Sciatic nerve (tissue), 2 donors: ENCODE measurements at regions not wholly inside any gene's neighbourhood (a gene's known extent, or its start where the extent isn't known, plus 50 kb on each side); places are given as distances from the start of the nearest gene placed in this dataset.

Source experiments
- ATAC-seq: fragments of 200-7000 bp; cut with Tn5 transposase; one replicate; pipeline ENCODE4 v1.9.1; 2020; ENCODE audit warnings: mild to moderate bottlenecking, moderate library complexity
- DNase-seq: peaks from one replicate; pipeline ENCODE4 v3.0.0-alpha.2; 2020; ENCODE audit warnings: low spot score
- intact Hi-C: fragments of 100-400 bp; cut with DNase I; formaldehyde crosslinking; loops from one replicate; pipeline ENCODE4 v1.14.2; 2022
- donor health status: DM: no; HTN: no; CAD: no.
- donor health status: DM: no; HTN: no; CAD: no.

DNA sequence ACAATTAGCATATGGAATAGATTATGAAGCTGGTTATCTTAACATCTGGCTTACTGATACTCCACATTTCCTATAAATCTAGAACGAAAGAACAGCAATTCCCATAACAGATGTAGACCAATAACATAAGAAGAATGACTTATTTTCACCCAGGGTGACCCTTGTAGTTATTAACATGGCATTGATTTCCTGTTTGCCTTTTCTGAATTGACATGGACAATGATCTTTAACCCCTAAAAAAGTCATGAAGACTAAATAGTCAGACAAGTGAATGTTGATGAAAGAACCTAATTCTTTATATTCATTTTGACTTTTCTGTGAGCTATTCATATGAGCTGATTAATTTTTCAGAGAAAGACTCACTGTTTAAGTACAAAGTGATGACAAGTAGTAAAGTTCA lies 175.3 kb upstream of the CD180 start:
- DNase-seq (no peak), ATAC-seq (no peak)
- intact Hi-C loops = no loop called here

GRCh38 chr5:67366691-67367395 lies 170.2 kb upstream of the CD180 start:
- intact Hi-C loops = no loop called here
- DNase-seq (no peak), ATAC-seq (no peak)

DNA sequence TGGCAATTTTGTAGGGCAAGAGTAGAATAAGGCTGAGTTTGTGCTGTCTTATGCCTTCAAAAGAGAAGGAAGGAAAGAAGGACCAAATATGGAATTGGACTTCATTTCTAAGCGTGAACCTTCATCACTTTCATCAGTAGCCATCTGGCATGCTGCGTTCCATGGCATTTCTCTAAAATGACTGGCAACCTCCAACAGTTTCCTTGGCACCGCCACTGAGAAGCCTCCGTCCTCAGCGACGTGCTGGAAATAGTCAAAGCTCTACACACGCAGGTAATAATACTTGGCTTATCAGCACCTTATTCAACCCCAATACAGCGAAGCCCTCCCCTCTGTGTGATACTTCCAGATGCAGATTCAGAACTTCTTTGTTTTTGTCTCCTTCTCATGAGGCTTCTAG lies 169.7 kb upstream of the CD180 start:
- intact Hi-C loops = no loop called here
- DNase-seq = no peak
- no peak for ATAC-seq

GRCh38 chr5:67364381-67364970 lies 167.9 kb upstream of the CD180 start:
- intact Hi-C loops = no loop called here
- DNase-seq (no peak), ATAC-seq (no peak)

DNA sequence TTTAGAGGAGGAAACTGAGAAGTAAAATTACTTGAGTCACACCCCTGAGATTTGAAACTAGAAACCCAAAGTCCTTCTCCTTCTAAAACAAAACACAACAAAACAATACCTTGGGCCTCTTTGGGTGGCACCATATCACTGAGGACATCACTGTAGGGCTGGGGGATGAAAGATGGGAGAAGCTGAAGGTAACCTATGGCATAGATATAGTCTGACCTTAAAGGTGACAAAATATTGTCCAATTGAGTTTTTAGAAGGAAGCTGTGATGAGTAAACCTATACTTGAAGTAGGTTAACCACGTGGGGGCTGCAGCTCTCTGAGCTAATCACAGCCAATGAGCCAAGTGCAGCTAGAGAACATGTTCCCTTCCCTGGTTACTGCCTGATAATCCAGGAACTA lies 167.4 kb upstream of the CD180 start:
- DNase-seq (no peak), ATAC-seq (no peak)
- intact Hi-C loops = no loop called here

GRCh38 chr5:67363180-67363709 lies 166.6 kb upstream of the CD180 start:
- no peak for ATAC-seq

DNA sequence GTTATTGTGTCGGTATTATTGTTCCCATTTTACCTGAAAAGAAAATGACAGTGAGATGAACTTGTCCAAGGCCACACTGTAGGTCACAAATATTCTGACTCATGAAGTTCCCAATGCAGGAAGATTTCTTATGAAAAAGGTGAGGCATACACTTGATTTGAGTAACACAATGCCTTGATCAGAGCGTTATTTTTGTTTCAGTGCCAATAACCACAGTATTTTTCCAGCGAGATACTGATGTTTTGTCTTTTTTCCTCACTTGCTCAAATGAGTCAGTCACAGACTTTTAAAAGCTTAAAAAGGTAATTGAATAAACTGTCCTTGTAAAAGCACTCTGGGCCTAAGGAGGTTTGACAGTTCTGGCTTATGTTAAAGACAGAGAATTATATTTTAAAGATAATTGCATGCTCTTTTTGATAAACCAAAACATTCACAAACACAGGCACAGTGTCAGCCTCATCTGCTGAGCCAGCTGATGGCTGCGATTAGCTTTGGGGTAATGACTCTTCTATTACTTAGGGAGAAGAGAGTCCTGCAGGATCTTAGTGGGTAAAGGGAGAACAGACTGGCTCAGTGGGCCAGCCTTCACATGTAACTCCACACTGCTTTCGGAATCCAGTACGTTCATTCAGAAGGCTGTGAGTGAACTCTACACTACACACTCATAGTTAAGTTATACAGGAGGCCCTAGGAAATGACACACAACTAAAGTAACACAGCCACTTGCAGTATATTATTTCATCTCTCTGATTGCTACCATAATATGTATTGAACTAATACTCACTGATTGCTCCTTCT lies 165.5 kb upstream of the CD180 start:
- no peak for DNase-seq
- peak; percentile 42 for ATAC-seq
- intact Hi-C loops = no loop called here

More at GRCh38 chr5:67363180-67363709, 166.6 kb upstream of the CD180 start:
- intact Hi-C loops = no loop called here
- DNase-seq = no peak

GRCh38 chr5:67360047-67360446 lies 163.4 kb upstream of the CD180 start:
- intact Hi-C loops = no loop called here
- no peak for DNase-seq
- ATAC-seq = no peak

DNA sequence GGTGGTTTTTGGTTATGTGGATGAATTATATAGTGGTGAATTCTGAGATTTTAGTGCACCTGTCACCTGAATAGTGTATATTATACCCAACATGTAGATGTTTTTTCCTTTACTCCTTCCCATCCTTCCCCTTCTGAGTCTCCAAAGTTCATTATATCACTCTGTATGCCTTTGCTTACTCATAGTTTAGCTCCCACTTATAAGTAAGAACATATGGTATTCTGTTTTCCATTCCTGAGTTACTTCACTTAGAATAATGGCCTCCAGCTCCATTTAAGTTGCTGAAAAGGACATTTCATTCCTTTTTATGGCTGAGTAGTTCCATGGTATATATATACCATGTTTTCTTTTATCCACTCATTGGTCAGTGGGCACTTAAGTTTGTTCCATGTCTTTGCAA lies 161.6 kb upstream of the CD180 start:
- intact Hi-C loops = no loop called here
- ATAC-seq = no peak

GRCh38 chr5:67355120-67355713 lies 158.6 kb upstream of the CD180 start:
- intact Hi-C loops = no loop called here
- DNase-seq = no peak

More for the DNA sequence above, 161.6 kb upstream of the CD180 start:
- DNase-seq = no peak

GRCh38 chr5:67353500-67354450 lies 157.2 kb upstream of the CD180 start:
- ATAC-seq = peak; percentile 46
- DNase-seq = no peak
- intact Hi-C loops = no loop called here

More at GRCh38 chr5:67355120-67355713, 158.6 kb upstream of the CD180 start:
- no peak for ATAC-seq

- peak; percentile 59 for ATAC-seq
- DNase-seq = no peak
- intact Hi-C loops = no loop called here
Observed at GRCh38 chr5:67350618-67351201, 154.1 kb upstream of the CD180 start.

DNA sequence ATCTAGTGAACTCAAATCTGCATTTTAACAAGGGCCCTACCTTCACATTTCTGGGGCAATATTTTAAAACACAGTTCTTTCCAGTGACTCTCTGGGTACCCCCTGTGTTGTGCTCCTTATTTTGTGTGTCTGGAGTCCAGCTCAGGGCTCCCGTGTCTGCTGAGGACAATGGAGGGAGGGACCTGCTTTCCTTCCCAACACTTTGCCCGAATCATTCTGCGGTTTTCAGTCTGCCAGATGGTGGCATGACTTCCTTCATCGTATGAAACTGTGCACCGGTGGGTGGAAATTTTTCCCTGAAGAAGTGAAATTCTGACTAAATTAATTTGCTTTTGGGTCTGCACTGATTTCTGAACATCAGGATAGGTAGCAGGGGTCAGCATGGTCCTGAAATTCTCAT lies 153.6 kb upstream of the CD180 start:
- peak; percentile 6 for ATAC-seq
- intact Hi-C loops = no loop called here
- no peak for DNase-seq

- DNase-seq = no peak
- intact Hi-C loops = no loop called here
- ATAC-seq = no peak
Observed at GRCh38 chr5:67347821-67348220, 151.2 kb upstream of the CD180 start.

DNA sequence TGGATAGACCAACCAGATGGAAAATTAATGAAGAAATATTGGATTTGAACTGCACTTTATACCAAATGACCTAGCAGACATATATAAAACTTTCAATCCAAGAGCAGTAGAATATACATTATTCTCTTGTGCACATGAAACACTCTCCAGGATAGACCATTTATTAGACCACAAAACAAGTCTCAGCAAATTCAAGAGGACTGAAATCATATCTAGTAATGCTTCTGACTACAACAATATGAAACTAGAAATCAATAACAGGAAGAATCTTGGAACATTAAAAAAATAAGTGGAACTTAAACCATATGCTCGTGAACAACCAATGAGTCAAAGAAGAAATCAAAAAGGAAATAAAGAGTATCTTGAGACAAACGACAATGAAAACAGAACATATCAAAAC lies 150.0 kb upstream of the CD180 start:
- intact Hi-C loops = no loop called here
- no peak for DNase-seq
- ATAC-seq = no peak

DNA sequence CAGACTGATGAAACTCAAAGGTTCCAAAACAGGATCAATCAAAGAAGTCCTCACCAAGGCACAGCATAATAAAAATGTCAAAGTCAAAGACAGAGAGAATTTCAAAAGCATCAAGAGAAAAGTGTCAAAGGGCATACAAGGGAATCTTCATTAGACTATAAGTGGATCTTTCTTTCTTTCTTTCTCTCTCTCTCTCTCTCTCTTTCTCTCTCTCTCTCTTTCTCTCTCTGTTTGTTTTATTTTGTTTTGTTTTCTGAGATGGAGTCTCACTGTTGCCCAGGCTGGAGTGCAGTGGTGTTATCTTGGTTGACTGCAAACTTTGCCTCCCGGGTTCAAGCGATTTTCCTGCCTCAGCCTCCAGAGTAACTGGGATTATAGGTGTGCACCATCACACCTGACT lies 148.3 kb upstream of the CD180 start:
- DNase-seq (no peak), ATAC-seq (no peak)
- intact Hi-C loops = no loop called here

DNA sequence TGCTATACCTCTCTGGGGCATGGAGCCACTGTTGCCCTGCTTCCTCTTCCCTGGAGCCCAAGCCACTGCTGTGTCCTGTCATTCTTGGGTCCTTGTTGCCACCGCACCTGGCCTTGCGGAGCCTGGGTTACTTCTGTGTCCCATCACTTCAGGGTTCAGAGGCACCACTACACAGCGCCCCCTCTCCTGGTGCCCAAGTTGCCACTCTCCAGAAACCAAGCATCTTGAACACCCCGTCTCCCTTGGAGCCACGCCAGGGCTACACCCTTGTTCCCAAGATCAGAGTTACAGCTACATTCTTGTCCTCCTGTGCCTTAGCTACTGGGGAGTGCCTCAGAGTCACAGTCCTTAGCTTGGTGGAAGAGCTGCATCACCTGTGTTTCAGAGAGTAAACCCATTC lies 147.2 kb upstream of the CD180 start:
- ATAC-seq (no peak), DNase-seq (no peak)
- intact Hi-C loops = no loop called here

GRCh38 chr5:67341478-67341877 lies 144.9 kb upstream of the CD180 start:
- no peak for ATAC-seq
- intact Hi-C loops = no loop called here
- no peak for DNase-seq
